HepG2 (cell line): ENCODE measurements at regions not wholly inside any gene's neighbourhood (a gene's known extent, or its start where the extent isn't known, plus 50 kb on each side); places are given as distances from the start of the nearest gene placed in this dataset.
"Not testable (repeated sequence)": the region's sequence is repeated elsewhere in the genome, so short reads cannot be mapped to it uniquely, and the experiment has no call there.

Experiments used
- ATAC-seq: fragments of 200-7000 bp; cut with Tn5 transposase; 3 replicates; pipeline ENCODE4 v1.9.1; 2020; ENCODE audit warnings: mild to moderate bottlenecking, moderate library complexity
- BruUV-seq: library from RNA; stranded (reverse); fragments of 400-500 nt; replicated peaks from 2 replicates; lab custom pipeline; 2021; lab: Mats Ljungman, UMichigan
- CTCF ChIA-PET: fragments of 300-600 bp; formaldehyde crosslinking; extraction: SDS; loops from one replicate; lab custom pipeline; 2021; ENCODE audit warnings: low total read pairs, inconsistent platforms, low intra/inter-chr PET ratio; lab: Yijun Ruan, JAX
- POLR2A ChIA-PET: fragments of 350-600 bp; sonication (Branson Sonifier 250); formaldehyde crosslinking; loops from one replicate; lab custom pipeline; 2020; ENCODE audit warnings: antibody characterized with exemption, inconsistent platforms; lab: Yijun Ruan, JAX
- DNase-seq: peaks from one replicate; pipeline ENCODE4 v3.0.0-alpha.2; 2015; ENCODE audit warnings: low spot score
- FAIRE-seq: peaks from 3 replicates; lab custom pipeline; 2011; peaks lifted over from hg19 to GRCh38; lab: Jason Lieb, UNC
- H2AFZ ChIP-seq: one replicate; pipeline ENCODE4 v1.6.1; 2011; ENCODE audit warnings: low read length, inconsistent platforms
- H3K27ac ChIP-seq: fragments of 300-600 bp; 3 replicates; pipeline ENCODE4 v1.8.0; 2011; ENCODE audit warnings: mixed run types, mild to moderate bottlenecking, mixed read lengths, low read length, inconsistent platforms; ENCODE audit not compliant: insufficient read depth; ENCODE audit errors: extremely low read length
- H3K27me3 ChIP-seq, 2 experiments: fragments of 200-600 bp in 1 of 2; 2 replicates in 1 of 2; 3 replicates in 1 of 2; pipeline versions ENCODE4 v1.6.0 to v1.8.0; 2011; ENCODE audit warnings: low read length in 2 of 2, mild to moderate bottlenecking in 2 of 2, moderate library complexity in 2 of 2, inconsistent platforms in 1 of 2; ENCODE audit not compliant: insufficient read depth in 2 of 2, control insufficient read depth in 1 of 2
- H3K36me3 ChIP-seq, 2 experiments: fragments of 200-600 bp in 1 of 2; replicated peaks in 1 of 2; 2 replicates in 1 of 2; 3 replicates in 1 of 2; pipeline versions ENCODE4 v1.5.1 to v1.8.0; 2011; ENCODE audit warnings: low read length in 2 of 2, inconsistent platforms in 1 of 2; ENCODE audit not compliant: insufficient read depth in 2 of 2, control insufficient read depth in 1 of 2
- H3K4me1 ChIP-seq: 2 replicates; pipeline ENCODE4 v1.5.1; 2012; ENCODE audit warnings: low read length, inconsistent platforms; ENCODE audit not compliant: insufficient read depth
- H3K4me2 ChIP-seq: 2 replicates; pipeline ENCODE4 v1.6.0; 2011; ENCODE audit warnings: low read depth, low read length, inconsistent platforms
- H3K4me3 ChIP-seq, 3 experiments: fragments of 200-600 bp in 1 of 3; sonication (generic), shearing (Covaris generic) in 1 of 3; replicated peaks in 1 of 3; 2 replicates each; pipeline ENCODE4 v1.5.1; 2011 to 2016; ENCODE audit warnings: low read length in 3 of 3, inconsistent platforms in 2 of 3, low read depth in 2 of 3, mild to moderate bottlenecking in 2 of 3, control low read depth in 1 of 3, mixed read lengths in 1 of 3; ENCODE audit not compliant: insufficient read depth in 1 of 3
- H3K79me2 ChIP-seq: one replicate; pipeline ENCODE4 v1.6.1; 2011; ENCODE audit warnings: low read length, inconsistent platforms; ENCODE audit not compliant: insufficient read depth
- H3K9ac ChIP-seq: 2 replicates; pipeline ENCODE4 v1.6.0; 2011; ENCODE audit warnings: mild to moderate bottlenecking, low read depth, low read length, inconsistent platforms; ENCODE audit not compliant: insufficient read depth
- H3K9me3 ChIP-seq: 2 replicates; pipeline ENCODE4 v1.5.1; 2012; ENCODE audit warnings: mild to moderate bottlenecking, low read length
- H4K20me1 ChIP-seq: 2 replicates; pipeline ENCODE4 v1.6.0; 2011; ENCODE audit warnings: inconsistent platforms, mild to moderate bottlenecking, low read length, moderate library complexity; ENCODE audit not compliant: insufficient read depth
- CHD2 ChIP-seq: IDR thresholded peaks from 2 replicates; pipeline ENCODE4 v1.6.1; 2011; ENCODE audit warnings: low read depth, low read length, improper control_type of control experiment
- HMG20B ChIP-seq: conservative IDR thresholded peaks from 2 replicates; pipeline ENCODE4 v1.6.1; 2016; ENCODE audit warnings: missing genetic modification reagents, missing compliant biosample characterization
- MTA3 ChIP-seq: sonication (generic); formaldehyde crosslinking; IDR thresholded peaks from 2 replicates; pipeline ENCODE4 v1.4.0; 2020; ENCODE audit warnings: missing genetic modification reagents
- WGBS: methylation state at CpG from one replicate; pipeline ENCODE4 v1.1.6; 2017; ENCODE audit warnings: low lambda C conversion rate; 5-methylcytosine and 5-hydroxymethylcytosine counted together
- in situ Hi-C: cut with HindIII; loops from 2 replicates; pipeline ENCODE4 v1.10.0; 2017; ENCODE audit warnings: low pct_unique_long_range_greater_than_20kb; ENCODE audit not compliant: extremely low pct_ligation_motif_present
- intact Hi-C: fragments of 100-400 bp; cut with micrococcal nuclease; formaldehyde crosslinking; loops from one replicate; pipeline ENCODE4 v1.10.0; 2022; ENCODE audit not compliant: unreplicated experiment
- TF ChIP-seq, protein P1 (sequence below): sonication (generic); formaldehyde crosslinking; IDR thresholded peaks from 2 replicates; pipeline ENCODE4 v1.4.0; 2020; ENCODE audit warnings: missing genetic modification reagents

DNA sequence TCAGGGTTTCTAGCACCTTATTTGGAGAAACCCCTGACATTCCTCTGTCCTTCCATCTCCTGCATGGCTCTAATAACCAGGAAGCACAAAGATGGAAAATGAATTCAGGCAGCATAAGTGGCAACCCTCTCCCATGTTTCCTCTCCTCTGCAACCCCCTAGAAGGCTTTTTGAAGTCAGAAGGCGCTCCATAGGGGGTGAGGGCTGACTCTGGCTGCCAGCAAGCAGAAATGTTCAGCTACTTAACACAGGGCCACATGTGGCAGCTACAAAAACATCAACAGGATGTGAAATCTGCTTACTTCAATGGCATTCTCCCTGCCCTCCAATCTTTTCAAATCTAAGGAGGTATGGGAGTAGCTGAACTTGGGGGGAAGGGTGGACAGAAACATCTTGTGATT lies 55.2 kb upstream of the IRX5 start:
- TF ChIP-seq, protein P1, sequence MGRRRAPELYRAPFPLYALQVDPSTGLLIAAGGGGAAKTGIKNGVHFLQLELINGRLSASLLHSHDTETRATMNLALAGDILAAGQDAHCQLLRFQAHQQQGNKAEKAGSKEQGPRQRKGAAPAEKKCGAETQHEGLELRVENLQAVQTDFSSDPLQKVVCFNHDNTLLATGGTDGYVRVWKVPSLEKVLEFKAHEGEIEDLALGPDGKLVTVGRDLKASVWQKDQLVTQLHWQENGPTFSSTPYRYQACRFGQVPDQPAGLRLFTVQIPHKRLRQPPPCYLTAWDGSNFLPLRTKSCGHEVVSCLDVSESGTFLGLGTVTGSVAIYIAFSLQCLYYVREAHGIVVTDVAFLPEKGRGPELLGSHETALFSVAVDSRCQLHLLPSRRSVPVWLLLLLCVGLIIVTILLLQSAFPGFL = no peak
- TF ChIP-seq HMG20B (CRISPR knock-in tag) = no peak
- no peak for TF ChIP-seq MTA3
- no peak overlapping the region for H3K9ac ChIP-seq
- CTCF ChIA-PET = no interaction called here
- peaks cover 0 to 1% of the 10 kb centered on the region in 2 experiments; a peak in 1 of 5 replicates for H3K27me3 ChIP-seq
- no peak for ATAC-seq
- DNase-seq = no peak
- H3K9me3 ChIP-seq = no peaks in the 10 kb centered on the region
- intact Hi-C loops = no loop called here
- no peak overlapping the region for H3K4me2 ChIP-seq
- in situ Hi-C loops = no loop called here
- no peak overlapping the region for H2AFZ ChIP-seq
- no peak overlapping the region for H3K27ac ChIP-seq
- no peaks in the 10 kb centered on the region for H3K4me1 ChIP-seq
- no peaks in the 10 kb centered on the region for H3K79me2 ChIP-seq
- WGBS = 0% methylated on average over 1 of the region's 1 CpG
- no TSS peak for BruUV-seq
- POLR2A ChIA-PET = no interaction called here
- FAIRE-seq = no peak
- H3K4me3 ChIP-seq = no peak overlapping the region
- H4K20me1 ChIP-seq = no peaks in the 10 kb centered on the region
- H3K36me3 ChIP-seq = no peaks in the 10 kb centered on the region

GRCh38 chr16:54873716-54874373 lies 56.8 kb upstream of the IRX5 start:
- CTCF ChIA-PET, H3K9ac ChIP-seq, intact Hi-C loops, H3K4me3 ChIP-seq, ATAC-seq, H3K79me2 ChIP-seq, BruUV-seq, FAIRE-seq, H4K20me1 ChIP-seq, H3K27me3 ChIP-seq, in situ Hi-C loops, H3K27ac ChIP-seq, DNase-seq, POLR2A ChIA-PET, H2AFZ ChIP-seq, H3K4me2 ChIP-seq, H3K36me3 ChIP-seq, H3K9me3 ChIP-seq, H3K4me1 ChIP-seq: not testable (repeated sequence)
- peak; percentile 65 for TF ChIP-seq CHD2
- 43% methylated on average over 12 of the region's 12 CpGs for WGBS
